ENCODE measurements at regions not wholly inside any gene's neighbourhood (a gene's known extent, or its start where the extent isn't known, plus 50 kb on each side); places are given as distances from the start of the nearest gene placed in this dataset.
"Not testable (repeated sequence)": the region's sequence is repeated elsewhere in the genome, so short reads cannot be mapped to it uniquely, and the experiment has no call there.

GRCh38 chr18:14949800-14950664 lies 202.1 kb downstream of the ANKRD30B start:
- no peak for DNase-seq (ENCODE audit: low spot score)
- TF ChIP-seq CTCF (IDR thresholded peaks at IDR 0.05; ENCODE audit: borderline replicate concordance, control extremely low read depth, extremely low read depth, insufficient read depth, missing control alignments), result no peak
- in situ Hi-C loops (cut with MboI; ENCODE audit: low sequenced_read_pairs, unreplicated experiment), result no loop called here

GRCh38 chr18:14952444-14953077 lies 204.6 kb downstream of the ANKRD30B start:
- in situ Hi-C loops (cut with MboI; ENCODE audit: low sequenced_read_pairs, unreplicated experiment); DNase-seq (ENCODE audit: low spot score): not testable (repeated sequence)

GRCh38 chr18:14958701-14959100 lies 210.7 kb downstream of the ANKRD30B start:
- in situ Hi-C loops (cut with MboI; ENCODE audit: low sequenced_read_pairs, unreplicated experiment), result no loop called here
- no peak for TF ChIP-seq CTCF (IDR thresholded peaks at IDR 0.05; ENCODE audit: borderline replicate concordance, control extremely low read depth, extremely low read depth, insufficient read depth, missing control alignments)
- DNase-seq (ENCODE audit: low spot score), result no peak

GRCh38 chr18:14959550-14959949 lies 211.6 kb downstream of the ANKRD30B start:
- in situ Hi-C loops (cut with MboI; ENCODE audit: low sequenced_read_pairs, unreplicated experiment), result no loop called here
- DNase-seq (ENCODE audit: low spot score), result no peak
- TF ChIP-seq CTCF (IDR thresholded peaks at IDR 0.05; ENCODE audit: borderline replicate concordance, control extremely low read depth, extremely low read depth, insufficient read depth, missing control alignments), result no peak

- no peak for TF ChIP-seq CTCF (IDR thresholded peaks at IDR 0.05; ENCODE audit: borderline replicate concordance, control extremely low read depth, extremely low read depth, insufficient read depth, missing control alignments)
- DNase-seq (ENCODE audit: low spot score), result no peak
- in situ Hi-C loops (cut with MboI; ENCODE audit: low sequenced_read_pairs, unreplicated experiment), result no loop called here
Observed at GRCh38 chr18:14961991-14962390, 214.0 kb downstream of the ANKRD30B start.

- no peak for TF ChIP-seq CTCF (IDR thresholded peaks at IDR 0.05; ENCODE audit: borderline replicate concordance, control extremely low read depth, extremely low read depth, insufficient read depth, missing control alignments)
- no peak for DNase-seq (ENCODE audit: low spot score)
- in situ Hi-C loops (cut with MboI; ENCODE audit: low sequenced_read_pairs, unreplicated experiment), result no loop called here
Observed at GRCh38 chr18:14962626-14963025, 214.7 kb downstream of the ANKRD30B start.

GRCh38 chr18:14963246-14963645 lies 215.3 kb downstream of the ANKRD30B start:
- TF ChIP-seq CTCF (IDR thresholded peaks at IDR 0.05; ENCODE audit: borderline replicate concordance, control extremely low read depth, extremely low read depth, insufficient read depth, missing control alignments), result no peak
- in situ Hi-C loops (cut with MboI; ENCODE audit: low sequenced_read_pairs, unreplicated experiment), result no loop called here
- no peak for DNase-seq (ENCODE audit: low spot score)
